22Rv1 (cell line): ENCODE measurements at regions not wholly inside any gene's neighbourhood (a gene's known extent, or its start where the extent isn't known, plus 50 kb on each side); places are given as distances from the start of the nearest gene placed in this dataset.
"Not testable (repeated sequence)": the region's sequence is repeated elsewhere in the genome, so short reads cannot be mapped to it uniquely, and the experiment has no call there.

ENCODE experiments used
- CTCF ChIP-seq: fragments of 450-650 bp; IDR thresholded peaks from 2 replicates; pipeline ENCODE4 v1.5.1; 2017; ENCODE audit warnings: mild to moderate bottlenecking
- ZFX ChIP-seq: fragments of 450-650 bp; IDR thresholded peaks from 2 replicates; pipeline ENCODE4 v1.6.1; 2017; ENCODE audit warnings: antibody characterized with exemption, borderline replicate concordance

DNA sequence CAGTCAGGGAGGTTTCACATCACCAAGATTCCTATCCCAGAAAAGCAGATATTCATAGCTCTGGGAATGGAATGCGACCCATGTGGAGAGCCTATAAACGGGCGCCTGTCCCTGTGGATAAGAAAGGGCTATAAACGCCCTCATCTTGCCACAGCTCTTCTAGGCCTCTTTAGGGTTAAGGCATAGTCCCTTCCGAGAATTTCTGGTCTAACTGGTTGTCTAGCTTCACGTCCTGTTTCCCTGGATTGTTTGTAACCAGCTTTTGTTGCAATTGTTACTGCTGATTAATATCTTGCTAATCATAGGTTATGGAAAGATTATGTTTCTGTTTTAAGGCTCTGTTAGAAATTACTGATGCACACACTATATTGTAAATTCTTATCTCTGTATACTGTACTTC, 537.6 kb upstream of the RAG2 start:
- not testable (repeated sequence) for TF ChIP-seq CTCF, ZFX
